NCI-H146 (cell line): ENCODE measurements at regions not wholly inside any gene's neighbourhood (a gene's known extent, or its start where the extent isn't known, plus 50 kb on each side); places are given as distances from the start of the nearest gene placed in this dataset.

Experiments used
- DNase-seq: peaks from one replicate; lab custom pipeline; 2025; lab: John Stamatoyannopoulos, UW

DNA sequence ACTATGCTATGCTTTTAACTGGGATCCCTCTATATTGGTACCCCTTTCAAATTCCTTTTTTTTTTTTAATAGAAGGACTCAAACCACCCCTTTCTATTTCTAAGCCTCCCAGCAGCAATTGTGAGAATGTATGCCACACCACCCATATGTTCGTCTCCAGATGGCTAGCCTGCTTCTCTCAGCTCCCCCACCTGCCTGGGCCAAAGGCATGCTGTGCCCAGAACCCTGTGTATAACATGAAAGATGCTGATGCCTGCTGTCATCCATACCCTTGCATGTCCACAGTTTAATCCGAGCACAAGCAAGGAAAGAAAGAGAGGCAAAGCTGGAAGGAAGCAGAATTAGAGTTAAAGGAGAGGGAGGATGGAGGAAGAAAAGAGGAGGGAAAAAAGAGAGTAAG, 159.5 kb upstream of the CNTN6 start:
- no peak for DNase-seq

GRCh38 chr3:944786-945185, 148.0 kb upstream of the CNTN6 start:
- no peak for DNase-seq

- no peak for DNase-seq
Observed at GRCh38 chr3:945738-946137, 147.1 kb upstream of the CNTN6 start.

DNA sequence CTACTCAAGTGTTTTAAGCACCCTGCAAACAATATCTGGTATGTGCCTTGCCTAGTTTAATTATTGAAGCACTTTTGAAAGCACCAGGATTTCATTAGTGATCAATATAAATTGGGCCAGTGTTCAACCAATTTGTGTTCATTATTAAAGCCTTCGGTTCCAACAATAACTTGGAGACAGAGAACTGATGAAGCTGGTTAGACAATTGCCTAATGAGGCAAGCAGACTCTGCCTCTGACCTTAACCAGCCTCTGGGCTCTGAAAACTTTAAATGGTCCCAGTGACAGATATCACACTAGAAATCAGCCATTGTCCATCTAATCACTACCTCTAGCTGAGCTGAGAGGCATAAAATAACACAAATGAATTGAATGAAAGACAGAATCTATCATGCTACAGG, 139.9 kb upstream of the CNTN6 start:
- DNase-seq, result no peak

GRCh38 chr3:963255-963654, 129.6 kb upstream of the CNTN6 start:
- no peak for DNase-seq

DNA sequence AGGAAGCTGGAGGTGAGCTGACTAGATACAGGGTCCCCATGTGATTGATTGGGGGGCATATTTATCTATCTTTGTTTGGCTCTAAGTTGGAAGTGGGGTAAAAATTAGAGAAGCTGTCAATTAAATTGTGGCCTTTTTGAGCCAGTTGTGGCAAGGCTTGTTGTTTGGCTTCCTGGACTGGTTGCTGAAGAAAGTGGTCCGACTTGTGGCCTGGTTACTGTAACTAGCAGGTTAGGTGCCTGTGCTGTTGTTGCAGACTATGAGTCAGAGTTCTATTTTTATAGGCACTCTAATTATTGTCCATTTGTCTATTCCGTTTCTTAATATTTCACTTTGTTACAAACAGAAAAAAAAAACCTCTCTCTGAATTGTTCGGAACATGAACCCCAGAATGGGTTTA, 129.1 kb upstream of the CNTN6 start:
- no peak for DNase-seq

GRCh38 chr3:965826-966225, 127.0 kb upstream of the CNTN6 start:
- DNase-seq, result no peak

DNA sequence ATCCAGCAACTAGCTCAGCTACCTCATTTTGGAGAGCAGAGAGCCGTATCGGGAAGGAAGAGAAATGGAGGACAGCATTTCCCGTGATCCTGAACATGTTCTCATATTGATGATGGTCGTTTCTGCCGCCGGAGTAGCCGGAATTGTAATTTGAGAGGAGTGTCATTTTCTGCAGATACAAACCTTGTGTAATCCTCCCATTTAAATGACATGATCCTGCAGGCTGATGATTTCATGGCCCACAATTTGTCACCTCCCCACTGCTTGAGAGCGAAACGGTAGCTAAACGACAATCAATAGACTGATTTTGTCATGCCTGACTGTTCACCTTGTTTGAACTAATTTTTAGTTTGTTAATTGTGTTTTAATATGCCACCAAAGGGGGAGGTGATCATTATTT, 126.5 kb upstream of the CNTN6 start:
- no peak for DNase-seq

DNA sequence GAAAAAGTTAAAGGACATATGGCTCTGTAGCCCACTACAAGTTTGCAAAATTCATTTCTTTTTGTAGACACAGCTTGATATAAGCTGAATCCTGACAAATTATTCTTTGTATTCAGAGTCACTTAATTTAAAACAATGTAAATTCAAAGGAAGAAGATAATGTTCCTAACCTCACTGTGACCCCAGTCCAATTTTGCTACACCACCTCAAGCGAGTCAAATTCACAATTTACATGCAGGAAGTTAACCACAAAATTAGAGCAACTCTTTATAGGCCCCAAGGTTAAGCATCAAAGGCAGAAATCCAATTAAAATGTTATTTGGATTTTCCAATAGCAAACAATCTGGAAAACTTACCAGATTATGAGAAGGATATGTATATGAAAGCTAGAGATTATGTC, 119.5 kb upstream of the CNTN6 start:
- DNase-seq, result no peak

DNA sequence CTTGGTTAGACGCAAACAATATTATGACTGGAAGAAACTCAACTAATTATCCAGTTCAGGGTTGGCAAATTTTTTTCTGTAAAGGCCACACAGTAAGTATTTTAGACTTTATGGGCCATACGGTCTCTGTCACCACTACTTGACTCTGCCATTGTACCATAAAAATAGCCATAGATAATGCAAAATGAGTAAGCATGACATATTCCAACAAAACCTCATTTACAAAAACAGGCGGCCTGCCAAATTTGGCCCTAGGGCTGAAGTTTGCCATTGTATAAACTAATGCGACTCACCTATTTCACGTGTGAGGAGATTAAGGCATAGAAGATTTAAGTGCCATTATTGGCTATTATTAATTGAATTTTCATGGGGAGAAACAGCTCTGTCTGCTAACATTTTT, 116.8 kb upstream of the CNTN6 start:
- no peak for DNase-seq

GRCh38 chr3:981156-981555, 111.7 kb upstream of the CNTN6 start:
- no peak for DNase-seq

- no peak for DNase-seq
Observed at GRCh38 chr3:988785-989184, 104.0 kb upstream of the CNTN6 start.

DNA sequence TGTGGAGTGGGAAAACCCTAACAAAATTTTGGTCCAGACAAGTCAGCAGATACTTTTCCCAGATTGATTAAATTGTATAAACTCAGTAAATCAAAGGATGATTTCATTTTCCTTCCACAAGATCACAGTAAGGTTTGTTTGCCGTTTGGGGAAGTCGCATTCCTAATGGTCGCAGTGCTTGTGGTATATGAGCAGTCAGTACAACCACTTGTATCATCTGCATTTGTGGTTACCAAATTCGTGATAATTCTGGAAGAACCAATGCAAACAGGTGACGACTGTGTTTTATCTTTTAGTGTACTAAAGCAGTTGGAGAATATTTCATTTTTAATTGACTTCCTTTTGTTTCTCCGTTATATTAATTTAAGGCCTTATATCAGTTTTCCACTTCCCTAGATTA, 100.0 kb upstream of the CNTN6 start:
- DNase-seq, result no peak

- DNase-seq, result no peak
Observed at GRCh38 chr3:1002010-1002409, 90.8 kb upstream of the CNTN6 start.

DNA sequence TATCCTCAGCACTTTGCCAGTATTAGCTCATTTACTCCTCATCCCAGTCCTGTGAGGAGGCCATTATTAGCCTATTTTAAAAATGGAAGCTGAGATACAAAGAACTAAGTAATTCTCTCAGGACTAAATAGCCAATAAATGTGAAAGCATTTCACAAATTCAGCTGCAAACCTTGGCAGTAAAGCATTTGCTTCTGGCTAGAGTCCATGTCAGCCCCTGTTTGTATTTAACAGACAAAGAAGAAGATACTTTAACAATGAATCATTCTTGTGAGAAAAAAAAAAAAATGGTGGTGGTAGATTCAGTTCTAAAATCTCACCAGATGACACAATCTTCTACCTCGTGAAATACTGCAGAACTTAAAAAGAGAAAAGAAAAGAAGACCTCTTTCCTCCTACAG, 85.0 kb upstream of the CNTN6 start:
- DNase-seq, result no peak

- DNase-seq, result no peak
Observed at GRCh38 chr3:1010228-1010627, 82.6 kb upstream of the CNTN6 start.

GRCh38 chr3:1015826-1016225, 77.0 kb upstream of the CNTN6 start:
- no peak for DNase-seq

- DNase-seq, result no peak
Observed at GRCh38 chr3:1017870-1018269, 75.0 kb upstream of the CNTN6 start.

GRCh38 chr3:1019157-1019556, 73.7 kb upstream of the CNTN6 start:
- DNase-seq, result no peak

- DNase-seq, result no peak
Observed at GRCh38 chr3:1026395-1026794, 66.4 kb upstream of the CNTN6 start.

DNA sequence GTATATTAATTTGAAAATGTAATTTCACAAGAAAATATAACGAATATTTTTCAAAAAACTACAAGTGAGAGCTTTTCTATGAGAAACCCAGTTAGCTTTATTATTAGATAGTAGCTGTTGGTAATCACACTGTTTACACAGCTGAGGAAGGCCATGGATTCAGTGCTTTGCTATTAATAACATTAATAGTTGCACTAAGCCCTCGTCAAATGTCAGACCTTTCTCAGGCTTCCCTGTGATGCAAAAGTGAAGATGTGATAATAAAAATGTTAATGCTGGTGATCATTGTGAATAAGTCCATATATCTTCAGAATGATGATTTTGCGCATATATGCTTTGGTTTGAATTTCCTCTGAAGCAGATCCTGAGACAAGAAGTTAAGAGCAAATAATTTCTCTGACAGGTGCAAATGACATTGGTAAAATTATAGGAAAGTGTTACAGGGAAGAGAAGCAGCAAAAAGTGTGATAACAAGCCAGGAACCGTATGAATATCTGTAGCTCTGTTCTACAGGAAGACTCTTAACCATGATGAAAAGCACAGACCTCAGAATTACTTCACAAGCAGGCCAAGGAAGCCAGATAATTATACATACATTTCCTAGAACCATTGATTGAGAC, 56.5 kb upstream of the CNTN6 start:
- no peak for DNase-seq

DNA sequence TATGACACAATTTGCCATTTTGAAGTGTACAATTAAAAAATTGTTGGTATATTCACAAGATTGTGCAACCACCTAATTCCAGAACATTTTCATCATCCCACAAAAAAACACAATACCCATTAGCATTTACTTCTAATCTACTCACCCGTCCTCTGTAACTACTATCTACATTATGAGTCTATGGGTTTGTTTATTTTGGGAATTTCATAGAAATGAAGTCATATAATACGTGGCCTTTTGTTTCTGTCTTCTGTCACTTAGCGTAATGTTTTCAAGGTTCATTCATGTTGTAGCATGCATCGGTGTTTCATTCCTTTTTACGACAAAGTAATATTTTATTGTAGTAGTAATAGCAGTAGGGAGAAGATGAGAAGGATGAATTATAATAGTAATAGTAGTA, 55.2 kb upstream of the CNTN6 start:
- DNase-seq, result no peak
